ENCODE measurements at regions not wholly inside any gene's neighbourhood (a gene's known extent, or its start where the extent isn't known, plus 50 kb on each side); places are given as distances from the start of the nearest gene placed in this dataset.

DNA sequence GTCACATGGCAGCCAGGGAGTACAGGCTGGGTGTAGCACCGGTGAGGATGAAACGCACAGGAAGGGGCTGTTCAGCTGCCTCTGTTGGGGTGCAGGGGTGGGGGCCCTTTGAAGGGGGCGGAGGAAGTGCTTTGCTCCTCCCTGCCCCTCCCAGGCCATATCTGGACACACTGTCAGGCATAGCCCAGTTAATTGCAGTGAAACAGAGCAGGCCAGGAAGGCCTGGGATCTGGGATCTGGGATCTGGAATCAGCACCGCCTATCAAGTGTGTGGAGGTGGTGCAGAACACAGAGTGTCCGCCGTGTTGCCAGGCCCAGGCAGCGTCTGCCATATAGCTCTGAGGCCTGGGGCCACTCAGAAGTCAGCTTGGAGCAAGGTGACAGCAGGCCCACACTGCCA, 85.5 kb upstream of the EPCAM start:
- no peak overlapping the region for H3K27ac ChIP-seq (ENCODE audit: insufficient read depth, low read length)
- H3K9me3 ChIP-seq (ENCODE audit: control insufficient read depth, insufficient read depth, low read length): no peaks in the 10 kb centered on the region
- H3K4ac ChIP-seq (ENCODE audit: low read depth, low read length): no peak overlapping the region; the same call in 1 of the 2 replicates
- H4K91ac ChIP-seq (ENCODE audit: insufficient read depth, low read depth, low read length): no peak overlapping the region
- no peak overlapping the region for H3K4me3 ChIP-seq (ENCODE audit: insufficient read depth, low read depth, low read length)
- 81% methylated on average over 5 of the region's 7 CpGs; no CpG with 5 or more reads in 1 of the 2 experiments for WGBS, 2 experiments (ENCODE audit: extremely low coverage in 2 of 2, insufficient read length in 1 of 2)
- H3K4me1 ChIP-seq (ENCODE audit: control insufficient read depth, insufficient read depth, low read length): peaks cover 4% of the 10 kb centered on the region
- no peak overlapping the region for H3K9ac ChIP-seq (ENCODE audit: low read depth, low read length)
- in situ Hi-C loops (cut with MboI; ENCODE audit: low sequenced_read_pairs) (no loop called here), dilution Hi-C loops (cut with HindIII; ENCODE audit: low sequenced_read_pairs, unreplicated experiment) (no loop called here), intact Hi-C loops (cut with micrococcal nuclease) (no loop called here)
- no peaks in the 10 kb centered on the region for H4K20me1 ChIP-seq (ENCODE audit: insufficient read depth, low read length)
- ChIA-PET CTCF (no interaction called here), POLR2A (ENCODE audit: unreplicated experiment) (no interaction called here)
- no peaks in the 10 kb centered on the region for H3K36me3 ChIP-seq (ENCODE audit: control insufficient read depth, insufficient read depth, low read length)
- H3K18ac ChIP-seq (ENCODE audit: low read depth, low read length): no peak overlapping the region
- H4K8ac ChIP-seq (ENCODE audit: low read depth in 2 of 2, low read length in 2 of 2): no peak overlapping the region
- H2BK5ac ChIP-seq (ENCODE audit: low read depth, low read length, poor library complexity, severe bottlenecking): no peak overlapping the region
- H2AK9ac ChIP-seq (replicated peaks; ENCODE audit: low read depth, low read length, poor library complexity): no peak overlapping the region
- H3K14ac ChIP-seq (replicated peaks; ENCODE audit: low read depth, low read length): no peak overlapping the region
- no peak overlapping the region for H2BK15ac ChIP-seq (ENCODE audit: low read depth, low read length)
- no peak for DNase-seq
- no peak overlapping the region for H2BK120ac ChIP-seq (ENCODE audit: low read depth, low read length)
- H3K79me1 ChIP-seq (ENCODE audit: low read depth in 1 of 2, low read length in 2 of 2): no peaks in the 10 kb centered on the region
- H3K9me1 ChIP-seq (ENCODE audit: insufficient read depth, low read length): no peaks in the 10 kb centered on the region; the same call in 1 of the 2 replicates
- H3K4me2 ChIP-seq (ENCODE audit: low read depth, low read length): no peak overlapping the region
- H2AK5ac ChIP-seq (ENCODE audit: low read depth, low read length): no peak overlapping the region
- H3K56ac ChIP-seq (ENCODE audit: extremely low read depth, insufficient read depth, low read length): no peak overlapping the region
- no peak overlapping the region for H3K23ac ChIP-seq (ENCODE audit: low read depth, low read length)
- ATAC-seq (ENCODE audit: low read depth): no peak
- no TSS peak for BruUV-seq (replicated peaks)
- no peak overlapping the region for H2BK20ac ChIP-seq (ENCODE audit: low read depth, low read length)
- H3K27me3 ChIP-seq (ENCODE audit: control insufficient read depth, insufficient read depth, low read length): no peaks in the 10 kb centered on the region
- peak overlapping the region; percentile 51 for H2AFZ ChIP-seq (replicated peaks; ENCODE audit: low read length, poor library complexity)
- TF ChIP-seq MXI1 (IDR thresholded peaks at IDR 0.05; ENCODE audit: borderline replicate concordance, low read depth, low read length) (no peak), FOS (IDR thresholded peaks at IDR 0.05; ENCODE audit: low read depth, low read length) (no peak), CEBPB (IDR thresholded peaks at IDR 0.05; ENCODE audit: low read depth, low read length) (no peak)
- TF ChIP-seq, protein P1, sequence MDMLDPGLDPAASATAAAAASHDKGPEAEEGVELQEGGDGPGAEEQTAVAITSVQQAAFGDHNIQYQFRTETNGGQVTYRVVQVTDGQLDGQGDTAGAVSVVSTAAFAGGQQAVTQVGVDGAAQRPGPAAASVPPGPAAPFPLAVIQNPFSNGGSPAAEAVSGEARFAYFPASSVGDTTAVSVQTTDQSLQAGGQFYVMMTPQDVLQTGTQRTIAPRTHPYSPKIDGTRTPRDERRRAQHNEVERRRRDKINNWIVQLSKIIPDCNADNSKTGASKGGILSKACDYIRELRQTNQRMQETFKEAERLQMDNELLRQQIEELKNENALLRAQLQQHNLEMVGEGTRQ (IDR thresholded peaks at IDR 0.05; ENCODE audit: low read depth, low read length): no peak
- H4K5ac ChIP-seq (ENCODE audit: low read depth, low read length): no peak overlapping the region

Data from IMR-90 (cell line).